ENCODE measurements at regions not wholly inside any gene's neighbourhood (a gene's known extent, or its start where the extent isn't known, plus 50 kb on each side); places are given as distances from the start of the nearest gene placed in this dataset.

DNA sequence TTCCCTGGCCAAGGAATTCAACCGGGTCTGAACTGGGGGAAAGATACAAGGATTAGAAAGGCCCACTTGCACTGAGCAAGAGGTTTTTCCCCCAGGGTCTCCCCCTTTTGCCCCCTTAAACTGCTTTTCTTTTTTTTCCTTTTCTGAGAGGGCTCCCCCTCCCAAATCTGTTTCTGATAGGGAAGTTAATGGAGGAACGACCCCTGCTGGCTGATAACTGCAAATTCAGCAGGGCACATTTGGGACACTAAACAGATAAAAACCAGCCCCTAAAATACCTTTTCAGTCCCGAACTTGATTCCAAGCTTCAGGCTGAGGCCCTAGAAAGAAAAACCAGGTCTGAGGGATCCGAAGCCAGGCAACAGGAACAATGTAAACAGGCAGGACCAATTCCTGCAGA, 1012.4 kb upstream of the CRIM1 start:
- TF ChIP-seq TAF1 (IDR thresholded peaks at IDR 0.05; ENCODE audit: borderline replicate concordance, low read depth, low read length) (no peak), POLR2A (IDR thresholded peaks at IDR 0.05; ENCODE audit: low read depth, low read length) (no peak)
